GM18505 (cell line): ENCODE measurements at regions not wholly inside any gene's neighbourhood (a gene's known extent, or its start where the extent isn't known, plus 50 kb on each side); places are given as distances from the start of the nearest gene placed in this dataset.
A peak's percentile ranks its signal among the peaks of the same experiment; 100 is the strongest.
"Not testable (repeated sequence)": the region's sequence is repeated elsewhere in the genome, so short reads cannot be mapped to it uniquely, and the experiment has no call there.

ENCODE experiments used
- ATAC-seq: cut with Tn5 transposase; IDR thresholded peaks from one replicate; pipeline ENCODE4 v1.9.1; 2021; ENCODE audit not compliant: unreplicated experiment
- POLR2A ChIP-seq: IDR thresholded peaks from 4 replicates; pipeline ENCODE4 v1.6.1; 2011; ENCODE audit warnings: borderline replicate concordance; ENCODE audit not compliant: insufficient read depth, insufficient read length; ENCODE audit errors: extremely low read depth

- no peak for ATAC-seq
- no peak for TF ChIP-seq POLR2A
Observed at GRCh38 chr2:117299451-117299850, 515.0 kb upstream of the DDX18 start.

DNA sequence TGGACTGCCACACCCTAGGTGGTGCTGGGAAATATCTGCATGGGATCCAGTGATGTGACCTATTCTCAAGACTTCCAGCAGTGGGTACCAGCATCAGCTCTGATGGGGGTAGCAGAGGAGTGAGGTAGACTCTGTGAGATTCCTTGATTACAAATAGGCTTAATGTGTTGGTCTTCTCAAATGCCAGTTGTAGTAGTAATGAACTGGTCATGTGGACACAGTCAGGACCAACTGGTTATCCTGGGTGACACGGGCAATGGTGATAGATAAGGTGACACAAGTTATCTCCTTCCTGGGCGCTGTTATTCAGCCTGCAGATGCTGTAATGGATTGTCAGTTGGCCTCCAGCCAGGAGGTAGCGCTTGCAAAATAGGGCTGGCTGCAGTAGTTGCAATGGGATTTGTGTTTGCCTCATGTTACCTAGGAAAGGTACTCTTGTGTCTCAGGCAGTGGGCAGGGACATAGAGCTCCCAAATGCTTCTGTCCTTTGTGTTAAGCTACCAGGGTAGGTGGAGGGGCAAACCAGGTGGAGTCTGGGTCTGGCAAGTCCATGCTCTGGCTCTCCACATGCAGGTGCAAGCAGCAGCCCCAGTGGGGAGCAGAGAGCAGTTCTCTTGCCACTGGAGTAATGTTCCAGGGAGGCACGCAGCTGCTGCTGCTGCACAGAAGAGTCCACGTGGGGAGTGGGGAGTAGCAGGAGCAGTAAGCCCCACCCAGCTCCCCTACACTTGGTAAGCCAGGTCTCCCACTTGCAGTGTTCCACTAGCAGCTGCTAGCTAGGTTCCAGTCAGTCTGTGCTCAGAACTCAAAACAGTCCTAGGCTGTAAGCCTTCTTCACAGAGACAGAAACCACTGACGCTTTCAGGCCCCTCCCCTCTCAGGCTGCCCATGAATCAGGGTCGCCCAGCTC is 505.4 kb upstream of the DDX18 start:
- TF ChIP-seq POLR2A: no peak

DNA sequence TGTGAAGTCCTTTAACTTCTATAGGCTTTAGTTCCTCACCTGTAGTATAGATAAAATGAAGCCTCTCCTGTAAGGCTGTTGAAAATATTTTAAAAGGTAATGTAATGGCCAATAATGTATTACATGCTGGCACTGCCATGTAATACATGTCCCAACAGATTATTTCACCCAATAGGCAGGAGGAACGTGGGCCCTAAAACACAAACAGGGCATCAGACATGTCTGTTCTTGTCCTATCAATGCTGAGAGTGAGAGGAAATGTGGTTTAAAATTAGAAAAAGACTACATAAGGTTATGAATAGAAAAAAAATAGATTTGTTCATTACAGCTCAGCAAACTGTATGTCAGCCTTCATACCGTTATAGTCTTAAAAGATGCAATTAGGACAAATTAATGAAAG is 492.7 kb upstream of the DDX18 start:
- ATAC-seq: no peak
- TF ChIP-seq POLR2A: no peak

More for the DNA sequence above, 505.4 kb upstream of the DDX18 start:
- no peak for ATAC-seq

- TF ChIP-seq POLR2A: no peak
Observed at GRCh38 chr2:117323331-117323730, 491.2 kb upstream of the DDX18 start.

GRCh38 chr2:117330641-117331040 is 483.9 kb upstream of the DDX18 start:
- no peak for ATAC-seq
- no peak for TF ChIP-seq POLR2A

More at GRCh38 chr2:117323331-117323730, 491.2 kb upstream of the DDX18 start:
- no peak for ATAC-seq

DNA sequence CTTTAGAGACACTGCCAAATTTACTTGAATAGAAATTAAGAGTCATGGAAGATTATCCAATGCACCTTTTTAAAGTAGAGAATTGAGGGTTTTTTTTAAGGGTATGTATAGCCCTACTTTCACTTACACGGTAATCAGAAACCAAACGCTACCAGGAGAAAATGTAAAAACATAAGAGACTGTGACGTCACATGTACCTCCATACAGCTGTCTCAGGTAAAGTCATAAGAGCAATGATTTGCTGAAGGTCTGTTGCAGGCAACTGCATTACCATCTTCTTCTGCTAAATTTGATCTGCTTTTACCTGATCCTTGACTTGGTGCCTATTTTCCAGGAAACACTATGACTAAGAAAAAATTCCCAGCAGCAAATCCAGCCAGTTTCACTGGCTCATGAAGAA is 478.5 kb upstream of the DDX18 start:
- ATAC-seq: no peak
- TF ChIP-seq POLR2A: no peak

DNA sequence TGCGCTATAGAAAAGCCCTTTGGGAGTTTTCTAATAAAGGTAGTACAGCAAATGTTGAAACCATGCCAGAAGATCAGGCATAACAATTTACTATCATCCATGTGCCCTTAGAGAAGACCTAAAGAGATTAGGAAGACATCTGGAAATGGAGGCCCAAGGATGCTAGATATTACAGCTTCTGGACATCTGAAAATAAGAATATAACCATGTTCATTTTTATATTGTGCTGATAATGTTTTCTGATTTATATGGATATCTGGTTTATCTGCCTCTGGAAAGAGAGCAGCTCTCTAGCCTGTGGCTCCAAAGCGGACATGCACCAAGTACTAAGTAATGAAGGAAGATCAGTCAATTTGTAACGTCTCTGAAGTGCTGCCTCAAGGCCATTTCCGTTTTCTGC is 478.0 kb upstream of the DDX18 start:
- ATAC-seq: no peak
- TF ChIP-seq POLR2A: no peak

DNA sequence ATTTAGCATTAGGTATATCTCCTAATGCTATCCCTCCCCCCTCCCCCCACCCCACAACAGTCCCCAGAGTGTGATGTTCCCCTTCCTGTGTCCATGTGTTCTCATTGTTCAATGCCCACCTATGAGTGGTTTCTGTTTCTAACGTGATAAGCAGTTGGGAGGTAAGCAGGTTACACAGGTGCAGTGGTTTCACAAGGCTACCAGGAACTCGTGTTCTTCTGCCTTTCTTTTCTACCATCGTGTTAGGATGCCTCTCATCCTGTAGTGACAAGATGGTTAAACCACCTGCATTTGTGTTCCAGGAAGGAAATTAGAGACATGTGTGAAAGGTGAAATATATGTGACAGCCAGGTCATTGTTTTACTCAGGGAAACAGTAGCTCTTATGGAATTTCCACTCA is 476.5 kb upstream of the DDX18 start:
- not testable (repeated sequence) for ATAC-seq

GRCh38 chr2:117339980-117340379 is 474.5 kb upstream of the DDX18 start:
- ATAC-seq: no peak
- no peak for TF ChIP-seq POLR2A

- TF ChIP-seq POLR2A: no peak
- no peak for ATAC-seq
Observed at GRCh38 chr2:117341690-117342089, 472.8 kb upstream of the DDX18 start.

DNA sequence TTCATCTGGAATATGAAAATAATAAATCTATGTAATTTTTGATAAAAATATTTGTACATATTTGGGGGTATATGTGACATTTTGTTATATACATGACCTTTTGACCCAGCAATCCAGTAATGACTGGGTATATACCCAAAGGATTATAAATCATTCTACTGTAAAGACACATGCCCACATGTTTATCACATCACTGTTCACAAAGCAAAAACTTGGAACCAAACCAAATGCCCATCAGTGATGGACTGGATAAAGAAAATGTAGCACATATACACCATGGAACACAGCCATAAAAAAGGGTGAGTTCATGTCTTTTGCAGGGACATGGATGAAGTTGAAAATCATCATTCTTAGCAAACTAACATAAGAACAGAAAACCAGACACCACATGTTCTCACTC is 472.1 kb upstream of the DDX18 start:
- ATAC-seq: no peak
- TF ChIP-seq POLR2A: no peak

DNA sequence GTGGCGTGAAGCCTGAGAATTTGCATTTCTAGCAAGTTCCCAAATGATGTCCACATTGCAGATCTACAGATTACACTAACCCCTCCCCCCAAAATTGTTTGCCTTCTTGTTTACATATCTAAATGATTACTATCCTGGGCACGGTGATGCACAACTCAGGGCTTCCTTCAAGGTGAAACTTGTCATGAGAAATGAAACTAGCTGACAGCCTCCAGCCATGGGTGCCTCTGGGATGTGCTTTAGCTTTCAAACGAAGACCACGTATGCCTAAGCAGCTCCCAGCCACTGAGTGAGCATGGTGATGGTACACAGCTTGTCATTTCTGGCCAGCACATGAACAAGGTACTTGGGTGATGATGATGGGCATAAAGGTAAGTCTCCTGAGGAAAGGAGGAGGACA is 464.8 kb upstream of the DDX18 start:
- ATAC-seq: no peak
- no peak for TF ChIP-seq POLR2A

- no peak for ATAC-seq
- TF ChIP-seq POLR2A: no peak
Observed at GRCh38 chr2:117351396-117351795, 463.1 kb upstream of the DDX18 start.

GRCh38 chr2:117359266-117359914 is 455.1 kb upstream of the DDX18 start:
- ATAC-seq: no peak

DNA sequence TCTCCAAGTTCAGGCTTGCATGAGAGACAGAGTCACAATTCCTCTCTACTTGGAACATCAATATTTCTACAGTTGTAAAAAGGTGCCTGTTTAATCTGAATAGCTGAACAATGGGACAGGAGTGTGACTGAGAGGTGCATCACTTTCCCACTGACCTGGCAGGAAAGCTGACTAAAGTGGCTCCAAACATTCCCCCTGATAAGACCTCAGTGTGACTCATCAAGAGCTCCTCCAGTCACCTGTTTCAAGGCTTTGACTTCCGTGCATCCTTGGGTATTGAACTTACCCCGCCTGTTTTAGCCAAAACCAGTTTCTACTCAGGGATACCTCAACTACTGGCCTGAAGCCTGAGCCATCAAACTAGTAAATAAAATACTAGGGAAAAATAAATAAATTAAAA is 453.9 kb upstream of the DDX18 start:
- no peak for TF ChIP-seq POLR2A
- ATAC-seq: no peak

More at GRCh38 chr2:117359266-117359914, 455.1 kb upstream of the DDX18 start:
- no peak for TF ChIP-seq POLR2A

DNA sequence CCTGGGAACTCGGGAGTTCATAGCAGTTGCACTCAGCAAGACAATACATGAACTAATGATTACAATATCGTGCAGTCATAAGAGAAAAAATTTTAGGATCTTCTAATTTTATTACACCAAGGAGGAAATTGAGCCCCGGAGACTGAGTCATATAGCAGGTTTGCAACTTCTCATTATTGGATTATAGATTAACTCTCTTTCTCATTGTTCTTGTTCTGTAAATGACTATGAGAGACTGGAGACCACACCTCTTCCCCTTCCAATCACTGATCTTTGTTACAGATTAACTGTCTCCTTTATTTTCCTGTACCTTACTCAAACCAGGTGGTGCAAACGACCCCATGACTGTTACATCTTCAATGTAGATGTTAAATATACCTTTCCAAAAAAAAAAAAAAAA is 435.8 kb upstream of the DDX18 start:
- TF ChIP-seq POLR2A: no peak
- peak; percentile 85 for ATAC-seq
